HCT116 (cell line): ENCODE measurements at regions not wholly inside any gene's neighbourhood (a gene's known extent, or its start where the extent isn't known, plus 50 kb on each side); places are given as distances from the start of the nearest gene placed in this dataset.

Experiments used
- ATF3 ChIP-seq: IDR thresholded peaks from 2 replicates; pipeline ENCODE4 v1.6.1; 2012
- CEBPB ChIP-seq: IDR thresholded peaks from 2 replicates; pipeline ENCODE4 v1.6.1; 2012; ENCODE audit warnings: low read depth
- EZH2 ChIP-seq: fragments of 200-600 bp; sonication (generic); IDR thresholded peaks from 2 replicates; pipeline ENCODE4 v1.6.1; 2017; ENCODE audit warnings: antibody characterized with exemption, mixed run types
- POLR2A ChIP-seq: IDR thresholded peaks from 2 replicates; pipeline ENCODE4 v1.7.0; 2011; ENCODE audit warnings: borderline replicate concordance; ENCODE audit not compliant: insufficient read depth, insufficient read length; ENCODE audit errors: extremely low read depth
- SIN3A ChIP-seq: IDR thresholded peaks from 2 replicates; pipeline ENCODE4 v1.6.1; 2012; ENCODE audit warnings: low read depth
- YY1 ChIP-seq: IDR thresholded peaks from 2 replicates; pipeline ENCODE4 v1.6.1; 2011; ENCODE audit warnings: low read length, low read depth, moderate library complexity, mild to moderate bottlenecking; ENCODE audit not compliant: insufficient replicate concordance; ENCODE audit errors: extremely low read depth
- ZFX ChIP-seq: fragments of 450-650 bp; IDR thresholded peaks from 2 replicates; pipeline ENCODE4 v1.6.1; 2017
- ZNF274 ChIP-seq: fragments of 200-500 bp; sonication (Bioruptor generic); IDR thresholded peaks from 2 replicates; pipeline ENCODE4 v1.6.1; 2014; ENCODE audit warnings: mild to moderate bottlenecking, low read depth, low read length, inconsistent platforms
- TF ChIP-seq, protein P1 (sequence below): IDR thresholded peaks from 2 replicates; pipeline ENCODE4 v1.6.1; 2012
- TF ChIP-seq, protein P2 (sequence below), 3 experiments: fragments of 200-600 bp in 1 of 3; sonication (generic) in 1 of 3; IDR thresholded peaks in 2 of 3; conservative IDR thresholded peaks in 1 of 3; 2 replicates each; pipeline ENCODE4 v1.5.1; 2012 to 2017; ENCODE audit warnings: low read depth in 2 of 3, low read length in 2 of 3, antibody characterized with exemption in 1 of 3, borderline replicate concordance in 1 of 3, control low read depth in 1 of 3, mild to moderate bottlenecking in 1 of 3, mixed read lengths in 1 of 3, mixed run types in 1 of 3, moderate library complexity in 1 of 3; ENCODE audit not compliant: insufficient read depth in 1 of 3

DNA sequence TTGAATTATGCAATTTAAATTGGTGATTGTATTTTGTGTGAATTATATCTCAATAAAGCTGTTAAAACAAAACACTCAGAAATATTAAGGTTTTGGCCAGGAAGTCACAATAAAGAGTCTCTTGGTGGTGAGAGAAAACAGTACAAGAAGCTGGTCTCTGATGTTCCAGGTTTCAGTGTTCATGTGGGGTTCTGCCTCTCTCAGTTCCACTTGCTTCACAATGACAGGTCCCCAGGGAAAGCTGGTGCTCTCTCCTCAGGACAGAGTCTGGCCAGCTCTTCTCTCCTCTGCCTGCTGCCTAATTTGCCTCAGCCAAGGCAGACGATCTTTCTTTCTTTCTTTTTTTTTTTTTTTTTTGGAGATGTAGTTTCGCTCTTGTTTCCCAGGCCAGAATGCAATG is 342.9 kb upstream of the PLXNA2 start:
- TF ChIP-seq POLR2A: no peak
- no peak for TF ChIP-seq ATF3
- TF ChIP-seq, protein P1, sequence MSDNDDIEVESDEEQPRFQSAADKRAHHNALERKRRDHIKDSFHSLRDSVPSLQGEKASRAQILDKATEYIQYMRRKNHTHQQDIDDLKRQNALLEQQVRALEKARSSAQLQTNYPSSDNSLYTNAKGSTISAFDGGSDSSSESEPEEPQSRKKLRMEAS: no peak
- TF ChIP-seq, protein P2, sequence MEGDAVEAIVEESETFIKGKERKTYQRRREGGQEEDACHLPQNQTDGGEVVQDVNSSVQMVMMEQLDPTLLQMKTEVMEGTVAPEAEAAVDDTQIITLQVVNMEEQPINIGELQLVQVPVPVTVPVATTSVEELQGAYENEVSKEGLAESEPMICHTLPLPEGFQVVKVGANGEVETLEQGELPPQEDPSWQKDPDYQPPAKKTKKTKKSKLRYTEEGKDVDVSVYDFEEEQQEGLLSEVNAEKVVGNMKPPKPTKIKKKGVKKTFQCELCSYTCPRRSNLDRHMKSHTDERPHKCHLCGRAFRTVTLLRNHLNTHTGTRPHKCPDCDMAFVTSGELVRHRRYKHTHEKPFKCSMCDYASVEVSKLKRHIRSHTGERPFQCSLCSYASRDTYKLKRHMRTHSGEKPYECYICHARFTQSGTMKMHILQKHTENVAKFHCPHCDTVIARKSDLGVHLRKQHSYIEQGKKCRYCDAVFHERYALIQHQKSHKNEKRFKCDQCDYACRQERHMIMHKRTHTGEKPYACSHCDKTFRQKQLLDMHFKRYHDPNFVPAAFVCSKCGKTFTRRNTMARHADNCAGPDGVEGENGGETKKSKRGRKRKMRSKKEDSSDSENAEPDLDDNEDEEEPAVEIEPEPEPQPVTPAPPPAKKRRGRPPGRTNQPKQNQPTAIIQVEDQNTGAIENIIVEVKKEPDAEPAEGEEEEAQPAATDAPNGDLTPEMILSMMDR (IDR thresholded peaks at IDR 0.05 in 2 of 3, conservative IDR thresholded peaks at IDR 0.05 in 1 of 3; ENCODE audit: borderline replicate concordance in 1 of 3, insufficient read depth in 1 of 3, low read depth in 2 of 3, low read length in 2 of 3): no peak
- no peak for TF ChIP-seq EZH2
- no peak for TF ChIP-seq CEBPB
- no peak for TF ChIP-seq SIN3A
- TF ChIP-seq ZFX: no peak
- no peak for TF ChIP-seq ZNF274
- no peak for TF ChIP-seq YY1
